Upper lobe of left lung (tissue), 6 donors: ENCODE measurements at regions not wholly inside any gene's neighbourhood (a gene's known extent, or its start where the extent isn't known, plus 50 kb on each side); places are given as distances from the start of the nearest gene placed in this dataset.

Experiments used
- ATAC-seq, 2 donors: fragments of 200-7000 bp; cut with Tn5 transposase; one replicate each; pipeline ENCODE4 v1.9.1; 2022; ENCODE audit warnings: mild to moderate bottlenecking in 2 of 2, moderate library complexity in 2 of 2; ENCODE audit not compliant: low FRiP score in 2 of 2
- DNase-seq, 2 donors: peaks; one replicate each; pipeline ENCODE4 v3.0.0-alpha.2; 2019 to 2020
- H3K27ac ChIP-seq, 4 donors: fragments of 200-600 bp; sonication (generic); one replicate each; pipeline ENCODE4 v1.5.1; 2016 to 2019
- H3K27me3 ChIP-seq, 4 donors: fragments of 200-600 bp; sonication (generic); one replicate each; pipeline ENCODE4 v1.5.1; 2017 to 2019
- H3K36me3 ChIP-seq, 4 donors: fragments of 200-600 bp; sonication (generic); one replicate each; pipeline ENCODE4 v1.5.1; 2016 to 2019
- H3K4me1 ChIP-seq, 4 donors: fragments of 200-600 bp; sonication (generic); one replicate each; pipeline ENCODE4 v1.5.1; 2018 to 2019
- H3K4me3 ChIP-seq, 4 donors: fragments of 200-600 bp; sonication (generic); one replicate each; pipeline ENCODE4 v1.5.1; 2017 to 2019; ENCODE audit warnings: mild to moderate bottlenecking in 2 of 4, moderate library complexity in 1 of 4
- H3K9me3 ChIP-seq, 4 donors: fragments of 200-600 bp; sonication (generic); one replicate each; pipeline ENCODE4 v1.5.1; 2018 to 2019
- CTCF ChIP-seq, 6 experiments: fragments of 450-650 bp in 4 of 6; fragments of 200-600 bp in 2 of 6; sonication (generic) in 2 of 6; IDR thresholded peaks; one replicate each; pipeline ENCODE4 v1.5.1; 2016 to 2019; ENCODE audit warnings: antibody characterized with exemption in 6 of 6
- EP300 ChIP-seq, 4 donors: sonication (generic); formaldehyde crosslinking; IDR thresholded peaks; one replicate each; pipeline ENCODE4 v1.5.1; 2017; ENCODE audit warnings: antibody characterized with exemption in 4 of 4, control low read depth in 2 of 4
- POLR2A ChIP-seq, 4 donors: fragments of 450-650 bp; IDR thresholded peaks; one replicate each; pipeline ENCODE4 v1.5.1; 2016 to 2017; ENCODE audit warnings: antibody characterized with exemption in 4 of 4, mild to moderate bottlenecking in 2 of 4
- POLR2AphosphoS5 ChIP-seq, 2 donors: sonication (generic); formaldehyde crosslinking; IDR thresholded peaks; one replicate each; pipeline ENCODE4 v1.5.1; 2017; ENCODE audit warnings: antibody characterized with exemption in 2 of 2
- WGBS, 2 donors: methylation state at CpG; one replicate each; pipeline ENCODE4 v1.1.5; 2017 to 2018; 5-methylcytosine and 5-hydroxymethylcytosine counted together
- donor health status: DM: no; HTN: no; CAD: no; lungs with moderate emphysema.
- donor health status: DM: no; HTN: yes; CAD: no; lungs with severe emphysema.

DNA sequence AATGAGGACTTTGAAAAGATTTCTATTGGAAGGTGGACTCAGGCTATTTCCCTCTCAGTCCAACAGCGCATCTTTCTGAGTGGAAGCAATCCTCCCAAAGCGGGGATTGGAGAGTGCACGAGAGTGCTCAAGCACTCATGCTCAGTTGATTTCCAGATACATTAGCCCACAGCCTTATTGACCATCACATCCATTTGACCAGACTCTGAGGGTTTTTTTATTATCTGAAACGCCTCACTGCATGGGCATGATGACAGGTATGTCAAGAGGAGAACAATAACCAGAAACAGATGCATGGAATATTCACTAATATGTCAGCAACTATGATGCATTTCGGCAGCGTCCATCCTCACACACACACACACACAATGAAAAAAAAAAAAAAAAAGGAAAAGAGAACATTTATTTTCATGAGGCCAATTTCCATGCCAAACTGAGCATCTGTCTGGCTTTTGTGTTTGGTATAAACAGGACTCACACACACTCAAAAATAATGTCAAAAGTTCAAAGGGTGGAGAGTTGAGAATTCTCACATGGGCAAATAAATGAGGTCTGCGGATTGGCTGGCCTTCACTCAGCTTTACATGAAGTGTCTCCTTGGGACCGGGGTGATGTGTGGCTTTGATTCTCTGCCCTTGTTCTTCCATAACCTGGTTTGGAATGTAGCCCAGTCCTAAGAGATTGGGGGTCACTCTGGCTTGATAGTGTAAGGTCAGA is 371.6 kb downstream of the MCTP2 start:
- no peak for TF ChIP-seq CTCF (IDR thresholded peaks at IDR 0.05)
- TF ChIP-seq EP300 (IDR thresholded peaks at IDR 0.05), result no peak
- TF ChIP-seq POLR2AphosphoS5 (IDR thresholded peaks at IDR 0.05), result no peak
- TF ChIP-seq POLR2A (IDR thresholded peaks at IDR 0.05), result no peak
- 59 to 71% methylated on average over 8 of the region's 8 CpGs for WGBS, 2 donors
- no peak for DNase-seq
- Histone ChIP-seq H3K9me3 (no peaks in the 10 kb centered on the region), H3K27ac (no peak overlapping the region), H3K36me3 (no peaks in the 10 kb centered on the region), H3K4me3 (no peak overlapping the region), H3K27me3 (no peaks in the 10 kb centered on the region), H3K4me1 (peaks cover 0 to 11% (median 3%) of the 10 kb centered on the region in 4 donors)
- ATAC-seq, result no peak

DNA sequence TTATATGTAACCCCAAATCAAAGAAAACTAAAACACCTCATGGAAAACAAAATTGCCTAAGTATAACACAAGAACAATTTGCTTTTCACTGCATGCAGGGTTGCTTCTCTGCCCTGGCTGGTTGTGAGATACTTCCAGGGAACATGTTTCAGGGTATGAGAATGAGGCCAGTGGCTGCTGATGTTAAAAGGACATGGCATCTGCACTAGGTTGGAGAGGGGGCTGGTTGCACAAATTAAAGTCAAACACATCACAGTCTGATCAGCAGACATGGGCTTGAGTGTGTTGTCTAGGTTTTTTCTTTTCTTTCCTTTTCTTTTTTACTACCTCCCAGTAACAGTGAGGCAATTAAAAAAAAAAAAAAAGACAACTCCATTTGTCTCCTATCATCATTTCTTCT is 374.9 kb downstream of the MCTP2 start:
- no peak for TF ChIP-seq POLR2AphosphoS5 (IDR thresholded peaks at IDR 0.05)
- TF ChIP-seq POLR2A (IDR thresholded peaks at IDR 0.05), result no peak
- no peak for TF ChIP-seq EP300 (IDR thresholded peaks at IDR 0.05)
- TF ChIP-seq CTCF (IDR thresholded peaks at IDR 0.05), result no peak
- Histone ChIP-seq H3K27me3 (no peaks in the 10 kb centered on the region), H3K4me1 (peaks cover 0 to 11% (median 4%) of the 10 kb centered on the region in 4 donors), H3K36me3 (no peaks in the 10 kb centered on the region), H3K9me3 (no peaks in the 10 kb centered on the region), H3K4me3 (no peak overlapping the region), H3K27ac (no peak overlapping the region)
- ATAC-seq, result no peak
- no peak for DNase-seq

- Histone ChIP-seq H3K4me1 (peaks cover 0 to 11% (median 4%) of the 10 kb centered on the region in 4 donors), H3K36me3 (no peaks in the 10 kb centered on the region), H3K27me3 (no peaks in the 10 kb centered on the region), H3K9me3 (no peaks in the 10 kb centered on the region), H3K27ac (peak overlapping the region in 1 of 4 donors; percentile 36), H3K4me3 (no peak overlapping the region)
- TF ChIP-seq POLR2AphosphoS5 (IDR thresholded peaks at IDR 0.05) (no peak), EP300 (IDR thresholded peaks at IDR 0.05) (no peak), CTCF (IDR thresholded peaks at IDR 0.05) (no peak), POLR2A (IDR thresholded peaks at IDR 0.05) (no peak)
- 26 to 34% methylated on average over 7 of the region's 7 CpGs for WGBS, 2 donors
- DNase-seq (peak in 1 of 2 donors; percentile 27), ATAC-seq (peak in 1 of 2 donors; percentile 41)
These were observed 375.9 kb downstream of the MCTP2 start for GRCh38 chr15:94607176-94607654.

- Histone ChIP-seq H3K27me3 (no peaks in the 10 kb centered on the region), H3K4me3 (no peak overlapping the region), H3K9me3 (no peaks in the 10 kb centered on the region), H3K36me3 (no peaks in the 10 kb centered on the region), H3K4me1 (peaks cover 0 to 11% (median 4%) of the 10 kb centered on the region in 4 donors), H3K27ac (no peak overlapping the region)
- no peak for DNase-seq
- 29 to 36% methylated on average over 2 of the region's 2 CpGs for WGBS, 2 donors
- ATAC-seq, result no peak
- TF ChIP-seq POLR2A (IDR thresholded peaks at IDR 0.05) (no peak), CTCF (IDR thresholded peaks at IDR 0.05) (no peak), POLR2AphosphoS5 (IDR thresholded peaks at IDR 0.05) (no peak), EP300 (IDR thresholded peaks at IDR 0.05) (no peak)
These were observed 378.7 kb downstream of the MCTP2 start for GRCh38 chr15:94610069-94610468.

DNA sequence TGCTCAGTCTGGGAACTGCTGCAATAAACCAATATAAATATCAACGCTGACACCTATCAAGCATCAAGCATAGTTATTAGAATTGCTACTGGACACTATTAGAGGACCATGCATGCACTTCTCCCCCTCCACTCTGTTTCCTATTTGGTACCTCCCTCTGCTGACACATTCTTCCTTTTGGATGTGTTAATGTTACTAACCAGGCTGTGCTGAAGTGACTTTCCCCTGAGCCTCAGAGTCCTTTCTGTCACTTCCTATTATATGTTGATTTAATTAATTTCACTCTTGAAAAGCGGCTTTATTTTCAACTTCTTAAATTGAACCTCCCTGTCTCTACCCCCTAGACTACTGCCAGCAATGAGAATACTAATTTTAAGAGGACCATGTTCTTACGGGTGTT is 379.1 kb downstream of the MCTP2 start:
- WGBS, 2 donors, result 65 to 81% methylated on average over 3 of the region's 3 CpGs
- no peak for ATAC-seq
- Histone ChIP-seq H3K4me1 (peaks cover 0 to 11% (median 4%) of the 10 kb centered on the region in 4 donors), H3K9me3 (no peaks in the 10 kb centered on the region), H3K4me3 (no peak overlapping the region), H3K27me3 (no peaks in the 10 kb centered on the region), H3K36me3 (no peaks in the 10 kb centered on the region), H3K27ac (no peak overlapping the region)
- no peak for TF ChIP-seq POLR2AphosphoS5 (IDR thresholded peaks at IDR 0.05)
- TF ChIP-seq POLR2A (IDR thresholded peaks at IDR 0.05), result no peak
- no peak for TF ChIP-seq CTCF (IDR thresholded peaks at IDR 0.05)
- no peak for TF ChIP-seq EP300 (IDR thresholded peaks at IDR 0.05)
- no peak for DNase-seq
